ENCODE measurements at regions not wholly inside any gene's neighbourhood (a gene's known extent, or its start where the extent isn't known, plus 50 kb on each side); places are given as distances from the start of the nearest gene placed in this dataset.

- DNase-seq (no peak), ATAC-seq (ENCODE audit: poor library complexity) (no peak)
- Histone ChIP-seq H3K9me3 (ENCODE audit: control insufficient read depth in 1 of 2, insufficient read depth in 1 of 2, low read length in 2 of 2) (peaks cover 0 to 14% of the 10 kb centered on the region in 2 experiments), H3K4me3 (ENCODE audit: low read length) (no peak overlapping the region), H3K27me3 (ENCODE audit: control insufficient read depth in 1 of 2, insufficient read depth in 2 of 2, low read length in 2 of 2) (no peaks in the 10 kb centered on the region), H3K4me1 (ENCODE audit: insufficient read depth, low read length) (no peaks in the 10 kb centered on the region), H3K36me3 (ENCODE audit: insufficient read depth, low read length) (no peaks in the 10 kb centered on the region), H3K27ac (ENCODE audit: low read depth in 1 of 2, low read length in 2 of 2) (no peak overlapping the region)
- H3K9me3 Mint-ChIP-seq, result no peaks in the 10 kb centered on the region
- no peak for TF ChIP-seq CTCF (IDR thresholded peaks at IDR 0.05)
- intact Hi-C loops (cut with DNase I, micrococcal nuclease), result no loop called here
- no peaks in the 10 kb centered on the region for H3K36me3 Mint-ChIP-seq (ENCODE audit: low read depth)
- ChIA-PET POLR2A (no interaction called here), CTCF (no interaction called here)
- H3K27me3 Mint-ChIP-seq, result peaks cover 4% of the 10 kb centered on the region
- no peak overlapping the region for H3K27ac Mint-ChIP-seq
- no peak overlapping the region for H3K4me3 Mint-ChIP-seq
- H3K4me1 Mint-ChIP-seq (ENCODE audit: low read depth), result no peaks in the 10 kb centered on the region
Observed at GRCh38 chr18:75875559-75875958, 448.1 kb upstream of the SMIM21 start.

- Histone ChIP-seq H3K9me3 (ENCODE audit: control insufficient read depth in 1 of 2, insufficient read depth in 1 of 2, low read length in 2 of 2) (peaks cover 0 to 11% of the 10 kb centered on the region in 2 experiments), H3K4me1 (ENCODE audit: insufficient read depth, low read length) (no peaks in the 10 kb centered on the region), H3K27ac (ENCODE audit: low read depth in 1 of 2, low read length in 2 of 2) (no peak overlapping the region), H3K4me3 (ENCODE audit: low read length) (no peak overlapping the region), H3K27me3 (ENCODE audit: control insufficient read depth in 1 of 2, insufficient read depth in 2 of 2, low read length in 2 of 2) (no peaks in the 10 kb centered on the region), H3K36me3 (ENCODE audit: insufficient read depth, low read length) (no peaks in the 10 kb centered on the region)
- H3K27me3 Mint-ChIP-seq, result peaks cover 4% of the 10 kb centered on the region
- CTCF ChIA-PET, result no interaction called here
- H3K4me1 Mint-ChIP-seq (ENCODE audit: low read depth), result no peaks in the 10 kb centered on the region
- intact Hi-C loops (cut with DNase I, micrococcal nuclease), result no loop called here
- TF ChIP-seq CTCF (IDR thresholded peaks at IDR 0.05), result no peak
- POLR2A ChIA-PET, result no interaction called here
- H3K9me3 Mint-ChIP-seq, result no peaks in the 10 kb centered on the region
- DNase-seq (no peak), ATAC-seq (ENCODE audit: poor library complexity) (no peak)
- H3K27ac Mint-ChIP-seq, result no peak overlapping the region
- no peak overlapping the region for H3K4me3 Mint-ChIP-seq
- H3K36me3 Mint-ChIP-seq (ENCODE audit: low read depth), result no peaks in the 10 kb centered on the region
Observed at GRCh38 chr18:75874401-75875089, 447.0 kb upstream of the SMIM21 start.

- no peak for TF ChIP-seq CTCF (IDR thresholded peaks at IDR 0.05)
- Histone ChIP-seq H3K9me3 (ENCODE audit: control insufficient read depth in 1 of 2, insufficient read depth in 1 of 2, low read length in 2 of 2) (peaks cover 0 to 7% of the 10 kb centered on the region in 2 experiments), H3K36me3 (ENCODE audit: insufficient read depth, low read length) (no peaks in the 10 kb centered on the region), H3K4me1 (ENCODE audit: insufficient read depth, low read length) (no peaks in the 10 kb centered on the region), H3K27me3 (ENCODE audit: control insufficient read depth in 1 of 2, insufficient read depth in 2 of 2, low read length in 2 of 2) (no peaks in the 10 kb centered on the region), H3K4me3 (ENCODE audit: low read length) (no peak overlapping the region), H3K27ac (ENCODE audit: low read depth in 1 of 2, low read length in 2 of 2) (no peak overlapping the region)
- ATAC-seq (ENCODE audit: poor library complexity), result no peak
- Mint-ChIP-seq H3K4me1 (ENCODE audit: low read depth) (no peaks in the 10 kb centered on the region), H3K9me3 (no peaks in the 10 kb centered on the region), H3K27me3 (no peaks in the 10 kb centered on the region), H3K27ac (no peak overlapping the region), H3K36me3 (ENCODE audit: low read depth) (no peaks in the 10 kb centered on the region), H3K4me3 (no peak overlapping the region)
- no peak for DNase-seq
- intact Hi-C loops (cut with DNase I, micrococcal nuclease), result no loop called here
- ChIA-PET POLR2A (no interaction called here), CTCF (no interaction called here)
Observed at GRCh38 chr18:75871596-75871995, 444.1 kb upstream of the SMIM21 start.
